Right ventricle myocardium inferior (tissue), 1 donor: ENCODE measurements at regions not wholly inside any gene's neighbourhood (a gene's known extent, or its start where the extent isn't known, plus 50 kb on each side); places are given as distances from the start of the nearest gene placed in this dataset.

Experiments
- ATAC-seq: fragments of 200-7000 bp; cut with Tn5 transposase; one replicate; pipeline ENCODE4 v1.9.1; 2020; ENCODE audit warnings: mild to moderate bottlenecking, moderate library complexity
- DNase-seq: peaks from one replicate; pipeline ENCODE4 v3.0.0; 2021; ENCODE audit errors: missing footprints
- intact Hi-C: fragments of 100-400 bp; cut with DNase I; formaldehyde crosslinking; loops from one replicate; pipeline ENCODE4 v1.11.0; 2022
- donor health status: DM: no; HTN: yes; CAD: no; lungs with severe emphysema.

DNA sequence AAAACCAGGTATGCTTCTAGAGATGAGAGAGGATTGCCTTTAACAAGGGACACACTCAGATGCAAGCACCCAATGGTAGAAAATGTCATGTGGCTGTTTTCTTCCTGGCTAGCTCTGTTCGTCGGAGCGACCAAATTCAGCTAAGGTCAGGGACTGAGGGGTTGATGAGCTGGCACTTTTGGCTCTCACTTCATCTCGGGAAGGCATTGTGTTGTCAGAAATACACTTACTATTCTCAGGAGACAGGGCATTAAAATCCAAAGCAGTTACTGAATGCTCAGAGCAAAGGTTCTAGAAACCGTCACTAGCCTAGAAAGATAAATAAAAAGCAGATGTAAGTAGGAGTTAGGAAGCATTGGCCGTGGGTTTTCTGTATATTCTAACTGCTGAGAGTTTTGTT, 275.7 kb upstream of the SSTR1 start:
- intact Hi-C loops = no loop called here
- no peak for ATAC-seq
- DNase-seq = no peak

DNA sequence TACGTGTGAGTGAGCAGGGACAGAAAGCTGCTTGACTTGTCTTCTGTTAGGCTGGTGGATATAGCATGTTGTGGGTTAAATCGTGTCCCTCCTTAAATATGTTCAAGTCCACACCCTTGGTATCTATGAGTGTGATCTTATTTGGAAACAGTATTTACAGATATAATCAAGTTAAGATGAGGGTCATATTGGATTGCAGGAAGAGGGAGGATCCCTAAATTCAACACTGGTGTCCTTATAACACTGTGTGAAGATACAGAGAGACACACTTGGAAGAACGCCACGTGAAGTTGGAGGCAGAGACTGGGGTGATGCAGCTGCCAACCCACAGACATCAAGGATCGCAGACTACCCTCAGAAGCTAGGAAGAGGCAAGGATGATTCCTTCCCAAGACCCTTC, 275.2 kb upstream of the SSTR1 start:
- ATAC-seq = no peak
- no peak for DNase-seq
- intact Hi-C loops = no loop called here

DNA sequence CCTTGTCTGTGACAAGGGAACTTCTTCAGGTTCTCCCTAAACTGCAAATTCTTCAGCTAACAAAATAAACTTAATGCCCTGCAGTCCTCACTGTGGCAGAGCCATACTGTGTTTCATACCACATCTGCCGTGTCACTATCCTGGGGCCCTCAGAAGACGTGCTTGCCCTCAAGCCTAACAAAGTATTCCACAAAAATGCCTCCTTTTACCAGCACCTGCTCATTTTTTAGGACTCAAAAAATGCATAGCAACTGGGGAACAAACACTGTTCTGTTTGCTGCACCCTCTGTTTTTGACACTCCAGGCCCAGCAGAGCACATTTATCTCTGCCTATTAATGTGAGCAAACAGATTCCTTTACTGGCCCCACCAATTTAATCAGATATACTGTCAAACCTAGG, 270.7 kb upstream of the SSTR1 start:
- intact Hi-C loops = no loop called here
- DNase-seq (no peak), ATAC-seq (no peak)

DNA sequence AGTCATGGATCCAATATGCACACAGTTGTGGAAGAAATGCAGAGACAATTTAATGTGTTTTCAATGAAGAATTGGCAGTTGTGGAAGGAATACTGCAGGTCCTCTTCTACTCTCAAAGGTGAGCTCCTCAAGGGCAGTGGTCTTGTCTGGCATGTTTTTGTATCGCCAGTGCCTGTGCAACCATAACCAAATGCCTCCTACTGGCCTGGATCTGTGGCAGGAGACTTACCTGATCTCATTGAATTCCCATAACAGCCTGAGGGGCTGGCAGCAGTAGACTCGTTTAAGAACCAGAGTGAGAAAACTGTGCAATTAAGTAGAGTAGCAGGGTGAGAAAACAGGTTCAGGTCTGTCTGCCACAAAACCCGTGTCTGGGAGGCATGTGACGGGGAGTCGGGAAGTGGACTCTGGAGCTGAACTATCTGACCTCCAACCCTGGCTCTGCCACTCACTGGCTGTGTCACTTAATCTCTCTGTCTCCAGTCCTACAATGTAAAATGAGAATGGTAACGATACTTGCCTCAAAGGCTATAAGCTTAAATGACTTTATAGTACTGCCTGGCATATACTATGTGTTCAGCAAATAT, 268.2 kb upstream of the SSTR1 start:
- intact Hi-C loops = no loop called here
- DNase-seq = no peak
- ATAC-seq = no peak

DNA sequence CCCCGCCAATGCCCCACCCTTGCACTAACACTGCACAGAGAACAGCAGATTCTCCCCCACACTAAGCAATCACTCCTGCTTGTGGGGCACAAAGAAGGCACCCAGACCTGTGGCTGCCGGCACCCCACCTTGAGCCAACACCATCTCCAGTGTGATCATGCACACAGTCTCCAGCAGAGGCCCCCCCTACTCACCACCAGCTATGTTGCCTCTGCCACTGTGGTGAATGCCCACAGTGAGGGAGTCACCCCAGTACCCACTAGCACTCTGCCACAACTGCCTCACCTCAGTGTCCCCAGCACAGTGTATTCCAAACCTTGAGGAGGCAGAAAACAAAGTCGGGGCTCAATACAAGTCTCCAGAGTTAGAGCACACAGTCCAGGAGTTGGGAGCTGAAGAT, 261.7 kb upstream of the SSTR1 start:
- intact Hi-C loops = no loop called here
- ATAC-seq (no peak), DNase-seq (no peak)

DNA sequence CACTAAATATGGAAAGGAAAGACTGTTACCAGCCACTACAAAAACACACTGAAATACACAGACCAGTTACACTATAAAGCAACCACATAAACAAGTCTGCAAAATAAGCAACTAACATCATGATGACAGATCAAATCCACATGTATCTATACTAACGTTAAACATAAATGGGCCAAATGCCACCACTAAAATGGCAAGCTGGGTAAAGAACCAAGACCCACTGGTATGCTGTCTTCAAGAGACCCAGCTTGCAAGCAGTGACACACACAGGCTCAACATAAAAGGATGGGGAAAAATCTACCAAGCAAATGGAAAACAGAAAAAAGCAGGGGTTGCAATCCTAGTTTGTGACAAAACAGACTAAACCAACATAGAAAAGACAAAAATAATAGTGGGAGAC, 260.9 kb upstream of the SSTR1 start:
- intact Hi-C loops = no loop called here
- ATAC-seq (no peak), DNase-seq (no peak)

DNA sequence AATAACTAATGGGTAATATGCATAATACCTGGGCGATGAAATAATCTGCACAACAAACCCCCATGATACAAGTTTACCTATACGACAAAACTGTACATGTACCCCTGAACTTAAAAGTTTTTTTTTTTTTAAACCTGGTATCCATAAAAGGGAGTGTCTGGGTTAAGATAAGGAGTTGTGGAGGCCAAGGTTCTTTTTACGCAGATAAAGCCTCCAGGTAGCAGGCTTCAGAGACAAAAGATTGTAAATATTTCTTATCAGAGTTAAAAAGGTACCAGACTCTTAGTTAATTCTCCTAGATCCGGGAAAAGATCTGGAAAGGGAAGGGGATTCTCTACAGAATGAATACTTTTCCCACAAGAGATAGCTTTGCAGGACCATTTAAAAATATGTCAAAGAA, 259.4 kb upstream of the SSTR1 start:
- ATAC-seq (no peak), DNase-seq (no peak)
- intact Hi-C loops = no loop called here

DNA sequence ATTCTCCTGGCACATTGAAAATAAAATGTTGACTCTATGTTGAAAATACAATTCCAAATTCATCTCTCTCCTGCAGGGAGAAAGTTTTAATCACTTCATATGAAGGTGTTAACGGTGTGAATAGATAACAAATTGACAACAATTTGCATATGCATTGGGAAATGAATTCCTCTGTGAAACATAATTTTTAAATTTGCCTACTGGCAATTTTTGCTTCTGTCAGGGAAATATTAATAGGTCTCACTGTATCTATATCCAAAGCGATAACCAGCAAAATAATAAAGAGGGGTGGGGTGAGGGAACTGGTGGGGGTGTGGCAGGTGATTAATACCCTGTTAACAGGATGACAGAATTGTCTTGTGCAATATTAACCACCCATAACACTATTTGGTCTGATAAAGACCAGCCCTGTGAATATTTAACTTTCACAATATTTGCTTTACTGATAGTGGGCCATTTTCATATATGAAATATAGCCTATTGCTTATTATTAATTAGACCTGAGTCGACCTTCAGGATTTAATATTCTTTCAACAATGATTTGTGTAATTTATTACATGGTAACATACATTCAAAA, 239.0 kb upstream of the SSTR1 start:
- intact Hi-C loops = no loop called here
- DNase-seq (no peak), ATAC-seq (no peak)

DNA sequence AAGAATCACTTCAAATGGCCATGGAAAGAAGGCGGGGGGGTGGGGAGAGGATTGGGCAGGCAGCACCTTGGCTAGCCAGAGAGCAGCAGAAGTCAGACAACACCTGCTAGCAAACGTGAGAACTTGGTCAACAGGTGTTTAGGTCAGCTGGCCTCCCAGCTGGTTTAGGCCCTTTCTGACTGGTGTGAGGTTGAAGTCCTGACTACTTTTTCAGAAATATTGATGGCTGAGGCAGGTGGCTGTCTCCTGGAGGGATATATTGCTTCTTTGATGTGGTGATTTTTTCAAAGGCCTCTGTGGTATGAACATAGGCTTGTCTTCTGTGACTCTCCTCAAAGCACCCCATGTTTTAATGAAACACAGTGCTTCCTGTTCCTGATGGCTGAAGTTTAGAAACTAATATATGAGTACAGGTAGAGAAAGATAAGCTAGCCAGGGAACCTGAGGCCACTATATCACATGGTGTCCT, 238.2 kb upstream of the SSTR1 start:
- ATAC-seq = no peak
- no peak for DNase-seq
- intact Hi-C loops = no loop called here

DNA sequence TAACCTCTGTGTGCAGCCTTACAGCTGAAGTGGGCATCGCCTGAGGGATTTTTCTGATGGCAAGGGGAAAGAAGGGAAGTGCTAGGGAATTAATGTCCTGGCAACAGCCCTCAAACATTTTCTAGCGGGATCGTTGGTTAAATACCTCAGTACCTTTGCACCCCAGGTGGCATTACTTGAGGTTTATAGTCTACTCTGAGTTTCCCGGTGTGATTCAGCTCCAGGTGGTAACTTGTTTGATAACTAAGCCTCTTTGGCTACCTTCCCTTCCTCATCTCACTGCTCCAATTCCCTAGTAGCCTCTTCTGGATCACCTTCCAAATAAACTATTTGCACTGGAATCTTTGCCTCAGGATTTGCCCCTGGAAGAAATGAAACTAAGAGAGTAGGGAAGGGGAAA, 237.0 kb upstream of the SSTR1 start:
- intact Hi-C loops = no loop called here
- DNase-seq (no peak), ATAC-seq (no peak)

DNA sequence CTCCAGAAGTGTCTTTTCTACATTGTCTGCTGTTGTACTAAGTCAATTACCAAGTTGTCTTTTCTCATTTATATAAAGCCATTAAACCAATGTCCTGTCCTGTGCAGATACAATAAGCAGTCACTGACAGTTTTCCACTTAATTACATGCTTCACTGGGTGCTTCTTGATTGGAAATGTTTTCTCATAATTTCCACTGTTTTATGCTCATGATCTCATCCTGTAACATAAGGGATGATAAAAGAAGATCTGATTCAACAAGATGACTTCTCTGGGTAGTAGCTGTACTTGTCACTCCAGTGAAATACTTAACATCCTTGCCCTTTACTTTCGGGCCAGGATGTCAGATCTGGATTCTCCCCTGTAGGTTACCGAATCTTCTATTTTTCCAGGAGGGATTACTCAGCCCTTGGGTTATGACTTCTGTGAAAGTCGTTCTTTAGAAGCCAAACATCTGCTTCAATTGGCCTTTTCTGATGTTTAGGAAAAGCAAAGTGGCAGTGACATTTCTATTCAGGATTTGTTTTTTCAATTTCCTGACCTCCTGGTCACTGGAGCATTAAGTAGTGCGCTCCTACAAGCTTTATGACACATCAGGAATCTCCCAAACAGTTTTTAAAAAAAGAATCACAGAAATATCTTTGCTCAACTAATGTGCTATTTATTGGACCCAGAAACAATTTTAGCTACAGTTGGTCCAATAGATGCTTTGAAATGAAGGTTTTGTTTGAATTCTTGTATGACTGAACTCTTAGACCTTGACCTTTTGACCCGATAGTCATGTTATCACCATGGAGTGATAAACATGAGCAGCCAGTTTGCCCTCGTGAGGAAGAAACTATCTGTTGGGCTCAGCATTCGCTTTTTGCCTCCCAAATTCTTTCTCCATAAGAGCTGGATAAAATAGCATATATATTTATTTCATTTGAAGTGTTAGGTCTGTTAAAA, 234.5 kb upstream of the SSTR1 start:
- DNase-seq = no peak
- intact Hi-C loops = no loop called here
- ATAC-seq = no peak

DNA sequence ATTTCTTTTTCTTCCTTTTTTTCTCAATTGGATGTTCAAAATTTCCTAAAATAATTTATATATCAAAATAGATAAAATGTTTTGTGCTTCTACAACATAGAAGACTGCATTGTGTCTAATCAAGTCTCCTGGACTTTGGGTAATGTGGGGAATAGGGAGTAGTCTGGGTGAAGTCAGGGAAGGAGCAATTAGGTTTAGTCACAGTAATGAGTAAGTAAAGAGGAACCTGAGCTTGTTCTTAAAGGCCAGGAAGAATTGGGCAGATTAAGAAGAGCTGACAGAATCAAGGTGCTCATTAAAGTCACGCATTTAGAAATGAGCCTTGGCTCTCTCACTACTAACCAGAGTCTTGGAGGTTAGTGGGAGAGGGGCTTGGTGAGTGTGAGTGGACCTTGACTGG, 233.3 kb upstream of the SSTR1 start:
- intact Hi-C loops = no loop called here
- ATAC-seq = no peak
- no peak for DNase-seq

DNA sequence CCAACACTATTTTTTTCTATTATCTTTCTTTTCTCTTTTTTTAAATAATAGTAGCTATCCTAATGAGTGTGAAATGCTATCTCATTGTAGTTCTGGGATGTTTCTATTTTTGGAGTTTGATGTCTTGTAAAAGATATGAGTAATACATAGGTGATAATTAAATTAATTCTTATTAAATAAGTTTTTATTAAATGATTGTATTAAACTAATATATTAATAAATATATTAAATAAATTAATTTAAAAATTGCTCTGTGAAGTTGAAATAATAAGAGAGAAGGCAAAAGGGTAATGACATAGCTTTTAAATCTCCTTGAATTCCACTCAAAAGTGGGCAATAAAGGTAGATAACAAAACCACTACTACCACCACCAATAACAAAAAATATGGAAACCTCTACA, 230.2 kb upstream of the SSTR1 start:
- DNase-seq = no peak
- intact Hi-C loops = no loop called here
- ATAC-seq = no peak

DNA sequence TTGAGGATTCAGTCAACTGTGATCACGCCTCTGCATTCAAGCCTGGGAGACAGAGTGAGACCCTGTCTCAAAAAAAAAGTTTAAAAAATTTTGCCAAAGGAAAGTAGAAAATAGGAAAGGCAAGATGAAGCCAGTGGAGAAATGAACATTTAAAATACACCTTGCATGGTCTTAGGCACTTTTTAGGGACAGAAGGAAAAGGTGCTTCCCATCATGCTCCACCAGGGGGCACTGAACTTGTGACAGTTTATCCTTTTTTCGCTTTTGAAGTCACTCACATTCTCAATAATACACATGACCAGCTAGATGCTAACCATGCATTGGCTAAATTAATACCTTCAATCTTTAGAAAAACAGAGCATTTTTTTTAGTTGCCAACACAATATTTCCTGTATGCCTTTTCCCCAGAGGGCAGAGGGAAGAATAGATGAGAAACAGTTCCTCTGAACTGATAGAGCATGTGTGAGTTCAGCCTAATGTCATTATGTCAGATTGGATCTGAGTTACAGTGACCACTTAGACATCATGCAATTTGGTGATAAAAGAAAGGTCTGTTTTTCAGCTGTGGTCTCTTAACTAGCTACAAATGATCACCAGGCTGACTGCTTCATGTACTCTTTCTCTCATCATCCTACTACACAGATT, 221.8 kb upstream of the SSTR1 start:
- DNase-seq (no peak), ATAC-seq (no peak)
- intact Hi-C loops = no loop called here

DNA sequence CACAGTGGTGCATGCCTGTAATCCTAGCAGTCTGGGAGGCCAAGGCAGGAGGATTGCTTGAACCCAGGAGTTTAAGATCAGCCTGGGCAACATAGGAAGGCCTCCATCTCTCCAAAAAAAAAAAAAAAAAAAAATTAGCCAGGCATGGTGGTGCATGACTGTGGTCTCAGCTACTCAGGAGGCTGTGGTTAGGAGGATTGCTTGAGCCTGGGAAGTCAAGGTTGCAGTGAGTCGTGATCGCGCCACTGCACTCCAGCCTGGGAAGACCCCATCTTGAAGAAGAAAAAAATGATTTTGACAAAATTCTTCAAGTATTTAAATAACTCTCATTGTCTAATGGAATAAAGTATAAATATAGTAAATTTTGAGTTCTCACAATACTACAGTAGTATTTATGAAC, 219.2 kb upstream of the SSTR1 start:
- intact Hi-C loops = no loop called here
- DNase-seq (no peak), ATAC-seq (no peak)

DNA sequence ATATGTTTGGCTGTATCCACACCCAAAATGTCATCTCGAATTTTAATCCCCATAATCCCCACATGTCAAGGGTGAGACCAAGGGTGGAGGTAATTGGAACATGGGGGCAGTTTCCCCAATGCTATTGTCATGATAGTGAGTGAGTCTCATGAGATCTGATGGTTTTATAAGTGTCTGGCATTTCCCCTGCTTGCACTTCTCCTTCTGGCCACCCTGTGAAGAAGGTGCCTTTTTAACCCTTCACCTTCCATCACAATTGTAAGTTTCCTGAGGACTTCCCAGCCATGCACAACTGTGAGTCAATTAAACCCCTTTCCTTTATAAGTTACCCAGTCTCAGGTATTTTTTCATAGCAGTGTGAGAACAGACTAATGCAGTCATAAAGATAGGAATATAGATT, 216.7 kb upstream of the SSTR1 start:
- ATAC-seq (no peak), DNase-seq (no peak)
- intact Hi-C loops = no loop called here

DNA sequence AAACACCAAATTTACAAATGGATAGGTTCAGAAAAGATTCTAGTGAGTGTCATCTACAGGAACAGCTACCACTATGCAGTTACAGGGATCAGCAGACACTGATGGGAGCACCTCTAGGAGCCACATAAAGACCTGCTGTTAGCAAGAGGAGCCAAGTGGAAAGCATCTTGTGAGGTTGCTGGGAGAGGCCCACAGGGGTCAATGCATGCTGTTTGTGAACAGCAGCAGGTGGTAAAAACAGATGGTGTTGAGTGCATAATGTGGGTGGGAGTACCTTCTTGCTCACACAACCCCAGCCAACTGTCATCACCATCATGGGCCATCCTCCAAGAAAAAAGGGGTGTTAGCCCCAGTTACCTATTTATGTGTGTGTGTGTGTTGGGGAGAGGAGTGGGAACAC, 215.2 kb upstream of the SSTR1 start:
- no peak for DNase-seq
- intact Hi-C loops = no loop called here
- no peak for ATAC-seq

DNA sequence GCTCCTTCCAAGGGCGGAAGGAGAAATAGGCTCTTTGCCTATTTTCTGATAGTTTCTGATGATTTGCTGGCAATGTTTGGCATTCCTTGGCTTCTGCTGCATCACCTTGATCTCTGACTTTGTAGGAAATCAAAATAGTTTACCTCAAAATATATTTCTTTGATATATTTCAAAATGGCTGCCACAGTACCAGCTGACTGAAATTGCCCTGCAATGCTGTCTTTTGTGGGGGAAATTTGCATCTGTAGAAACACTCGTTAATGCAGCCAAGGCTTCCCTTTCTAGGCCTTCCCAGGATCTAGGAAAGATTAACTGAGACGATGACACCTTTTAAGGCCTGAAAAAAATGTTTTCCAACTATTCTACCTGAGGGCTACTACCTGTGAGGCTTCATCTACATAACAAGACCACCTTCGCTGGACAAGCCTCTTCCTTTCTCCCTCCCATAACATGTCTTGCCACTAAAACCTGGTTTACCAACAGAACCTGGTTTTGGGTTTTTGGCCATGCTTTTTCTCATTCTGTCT, 212.8 kb upstream of the SSTR1 start:
- ATAC-seq (no peak), DNase-seq (no peak)
- intact Hi-C loops = no loop called here

DNA sequence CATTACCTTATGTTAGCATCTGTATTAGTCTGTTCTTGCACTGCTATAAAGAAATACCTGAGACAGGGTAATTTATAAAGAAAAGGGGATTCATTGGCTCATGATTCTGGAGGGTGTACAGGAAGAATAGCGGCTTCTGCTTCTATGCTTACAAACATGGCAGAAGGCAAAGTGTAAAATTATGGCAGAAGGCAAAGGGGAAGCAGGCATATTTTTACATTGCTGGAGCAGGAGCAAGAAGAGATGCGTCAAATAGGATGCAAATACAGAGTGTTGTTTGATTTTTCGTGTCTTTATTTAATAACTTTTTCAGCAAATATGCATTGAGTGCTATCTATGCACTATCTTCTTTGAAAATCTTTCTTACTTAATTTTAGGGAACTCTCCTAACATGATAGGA, 210.7 kb upstream of the SSTR1 start:
- intact Hi-C loops = no loop called here
- ATAC-seq (no peak), DNase-seq (no peak)

DNA sequence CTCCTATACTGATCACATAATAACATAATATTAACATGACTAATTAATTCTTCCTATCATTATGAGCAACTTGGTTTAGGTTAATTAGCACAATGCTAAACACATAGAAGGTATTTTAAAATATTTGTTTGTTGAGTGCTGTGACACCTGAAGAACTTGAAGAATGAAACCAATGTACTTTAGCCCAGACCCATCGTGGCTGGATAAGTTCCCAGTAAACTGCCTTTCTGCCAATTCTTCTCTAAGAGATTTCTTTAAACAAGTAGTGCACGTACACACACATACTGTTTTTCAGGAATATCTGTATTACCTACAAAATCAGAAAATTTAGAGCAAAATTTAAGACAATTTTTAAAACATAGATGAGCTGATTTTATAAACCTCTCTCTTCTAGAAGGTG, 207.4 kb upstream of the SSTR1 start:
- ATAC-seq = no peak
- intact Hi-C loops = no loop called here
- no peak for DNase-seq
